LNCaP clone FGC (cell line): ENCODE measurements at regions not wholly inside any gene's neighbourhood (a gene's known extent, or its start where the extent isn't known, plus 50 kb on each side); places are given as distances from the start of the nearest gene placed in this dataset.
"Not testable (repeated sequence)": the region's sequence is repeated elsewhere in the genome, so short reads cannot be mapped to it uniquely, and the experiment has no call there.

Source experiments
- DNase-seq: peaks from one replicate; pipeline ENCODE4 v3.0.0-alpha.2; 2011; ENCODE audit warnings: low read depth
- H3K4me3 ChIP-seq: 2 replicates; pipeline ENCODE4 v1.5.1; 2011; ENCODE audit warnings: mild to moderate bottlenecking, low read depth, low read length, control low read depth
- TF ChIP-seq, protein P1 (sequence below): IDR thresholded peaks from 2 replicates; pipeline ENCODE4 v1.5.1; 2012; ENCODE audit warnings: mild to moderate bottlenecking; ENCODE audit not compliant: control insufficient read depth, insufficient read depth; ENCODE audit errors: extremely low read depth

GRCh38 chr6:8944548-8944947 lies 509.2 kb upstream of the SLC35B3 start:
- no peak overlapping the region for H3K4me3 ChIP-seq
- TF ChIP-seq, protein P1, sequence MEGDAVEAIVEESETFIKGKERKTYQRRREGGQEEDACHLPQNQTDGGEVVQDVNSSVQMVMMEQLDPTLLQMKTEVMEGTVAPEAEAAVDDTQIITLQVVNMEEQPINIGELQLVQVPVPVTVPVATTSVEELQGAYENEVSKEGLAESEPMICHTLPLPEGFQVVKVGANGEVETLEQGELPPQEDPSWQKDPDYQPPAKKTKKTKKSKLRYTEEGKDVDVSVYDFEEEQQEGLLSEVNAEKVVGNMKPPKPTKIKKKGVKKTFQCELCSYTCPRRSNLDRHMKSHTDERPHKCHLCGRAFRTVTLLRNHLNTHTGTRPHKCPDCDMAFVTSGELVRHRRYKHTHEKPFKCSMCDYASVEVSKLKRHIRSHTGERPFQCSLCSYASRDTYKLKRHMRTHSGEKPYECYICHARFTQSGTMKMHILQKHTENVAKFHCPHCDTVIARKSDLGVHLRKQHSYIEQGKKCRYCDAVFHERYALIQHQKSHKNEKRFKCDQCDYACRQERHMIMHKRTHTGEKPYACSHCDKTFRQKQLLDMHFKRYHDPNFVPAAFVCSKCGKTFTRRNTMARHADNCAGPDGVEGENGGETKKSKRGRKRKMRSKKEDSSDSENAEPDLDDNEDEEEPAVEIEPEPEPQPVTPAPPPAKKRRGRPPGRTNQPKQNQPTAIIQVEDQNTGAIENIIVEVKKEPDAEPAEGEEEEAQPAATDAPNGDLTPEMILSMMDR = no peak
- DNase-seq = no peak

- H3K4me3 ChIP-seq = no peak overlapping the region
- TF ChIP-seq, protein P1 = no peak
- DNase-seq = no peak
Observed at GRCh38 chr6:8943073-8943472, 507.7 kb upstream of the SLC35B3 start.

- H3K4me3 ChIP-seq = no peak overlapping the region
- no peak for DNase-seq
- TF ChIP-seq, protein P1 = no peak
Observed at GRCh38 chr6:8941577-8941976, 506.2 kb upstream of the SLC35B3 start.

DNA sequence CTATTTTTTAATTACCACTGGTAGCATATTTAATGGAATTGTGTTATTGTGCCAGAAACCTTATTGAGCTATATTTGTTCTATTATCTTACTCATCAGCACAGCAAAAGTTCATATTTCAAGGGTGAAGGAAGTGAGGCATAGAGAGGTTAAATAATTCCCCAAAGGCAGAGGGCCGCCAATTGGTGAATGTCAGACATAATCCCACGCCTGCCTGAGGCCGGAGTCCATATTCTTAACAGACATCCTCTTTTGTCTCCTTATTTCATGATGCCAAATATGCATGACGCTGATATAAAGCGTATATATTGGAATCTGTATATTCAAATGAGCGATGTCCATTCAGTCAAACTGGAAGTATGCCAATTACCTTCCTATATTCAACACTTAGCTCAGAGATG lies 505.0 kb upstream of the SLC35B3 start:
- TF ChIP-seq, protein P1 = no peak
- H3K4me3 ChIP-seq = no peak overlapping the region
- no peak for DNase-seq

DNA sequence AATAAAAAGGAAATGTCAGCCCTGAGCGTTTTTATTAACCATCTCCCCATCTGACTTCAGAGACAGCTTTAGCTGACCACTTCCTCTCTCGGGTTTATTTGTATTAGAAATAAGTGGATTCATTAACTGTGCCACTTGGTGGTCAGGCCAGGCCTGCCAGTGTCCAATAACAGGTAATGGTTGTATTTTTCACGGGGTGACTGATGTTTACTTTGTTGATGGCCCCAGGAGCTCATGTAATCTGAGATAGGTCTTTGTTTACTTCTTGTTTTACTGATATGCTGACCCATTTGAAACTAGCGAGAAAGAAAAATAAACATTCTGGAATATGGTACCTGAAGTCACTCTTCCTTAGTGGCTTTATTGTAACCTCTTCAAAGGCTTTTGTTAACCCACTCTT lies 504.3 kb upstream of the SLC35B3 start:
- peak; percentile 56 for DNase-seq
- no peak overlapping the region for H3K4me3 ChIP-seq
- TF ChIP-seq, protein P1 = no peak

DNA sequence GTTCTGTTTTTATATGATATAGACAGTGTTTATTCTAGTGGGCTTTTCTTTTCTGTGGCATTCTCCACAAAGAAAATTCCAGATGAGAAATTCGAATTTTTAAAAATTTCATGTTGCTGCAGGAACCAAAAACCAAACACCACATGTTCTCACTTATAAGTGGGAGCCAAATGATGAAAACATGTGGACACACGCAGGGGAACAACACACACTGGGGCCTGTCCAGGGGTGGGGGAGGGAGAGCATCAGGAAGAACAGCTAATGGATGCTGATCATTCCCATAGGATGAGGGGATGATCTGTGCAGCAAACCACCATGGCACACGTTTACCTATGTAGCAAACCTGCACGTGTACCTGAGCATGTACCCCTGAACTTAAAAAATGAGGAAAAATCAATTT lies 499.0 kb upstream of the SLC35B3 start:
- TF ChIP-seq, protein P1 = no peak
- H3K4me3 ChIP-seq = no peak overlapping the region
- no peak for DNase-seq

DNA sequence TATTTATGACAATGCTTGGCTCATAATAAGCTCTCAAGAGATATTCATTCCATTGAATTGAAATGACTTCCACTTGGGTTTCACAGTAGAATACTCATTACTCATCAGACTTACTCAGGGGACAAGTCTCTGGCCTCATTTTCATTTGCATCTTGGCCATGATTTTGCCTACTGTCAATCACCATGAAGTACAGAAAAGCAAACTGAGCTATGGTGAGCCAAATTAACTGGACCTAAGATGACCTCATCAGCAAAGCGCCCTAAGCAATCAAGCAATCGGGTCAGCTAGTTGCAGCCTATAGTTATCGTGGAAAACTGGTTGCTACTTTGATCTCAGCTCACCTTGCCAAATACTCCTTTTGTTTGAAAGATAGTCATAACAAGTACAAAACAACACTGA lies 494.7 kb upstream of the SLC35B3 start:
- TF ChIP-seq, protein P1 = no peak
- DNase-seq = no peak
- H3K4me3 ChIP-seq = no peak overlapping the region

- not testable (repeated sequence) for DNase-seq, H3K4me3 ChIP-seq
Observed at GRCh38 chr6:8920244-8920643, 484.9 kb upstream of the SLC35B3 start.
